ENCODE measurements at regions not wholly inside any gene's neighbourhood (a gene's known extent, or its start where the extent isn't known, plus 50 kb on each side); places are given as distances from the start of the nearest gene placed in this dataset.

DNA sequence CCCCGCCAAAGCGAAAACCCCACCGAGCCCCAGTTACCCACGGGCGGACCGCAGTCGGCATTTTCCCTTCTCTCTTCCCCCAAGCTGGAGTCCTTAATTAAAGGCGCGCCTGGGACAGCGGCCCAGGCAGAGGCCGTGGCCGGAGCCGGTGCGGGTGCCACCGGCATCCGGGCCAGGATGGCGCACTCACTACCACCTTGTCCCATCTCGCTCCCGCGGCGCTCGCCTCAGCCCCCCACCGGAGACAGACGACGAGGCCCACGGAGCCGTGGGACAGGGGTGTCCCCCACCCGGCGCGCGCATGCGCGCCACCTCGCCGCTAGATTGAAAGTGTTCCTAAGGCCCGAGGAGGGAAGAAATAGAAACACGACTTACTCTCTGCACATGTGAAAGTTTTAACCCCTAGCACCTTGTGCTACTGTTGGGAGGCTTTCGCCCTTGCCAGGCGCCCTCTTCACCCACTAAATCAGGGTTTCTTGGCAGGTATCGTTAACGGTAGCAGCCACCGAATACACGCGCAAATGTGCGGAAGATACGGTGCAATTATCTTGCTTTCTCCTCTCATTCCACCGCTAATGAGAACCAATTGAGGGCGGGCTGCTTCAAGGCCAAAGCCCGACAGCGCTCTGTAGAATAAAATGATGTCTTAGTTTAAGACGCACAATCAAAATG is 64.3 kb upstream of the CCDC160 start:
- peaks cover 4 to 40% of the 10 kb centered on the region in 2 donors for H3K36me3 ChIP-seq (replicated peaks in 1 of 2; ENCODE audit: control insufficient read depth in 2 of 2, insufficient read depth in 2 of 2, low read length in 2 of 2)
- H2AK5ac ChIP-seq (ENCODE audit: low read depth, low read length), result no peak overlapping the region
- no peak overlapping the region for H2AFZ ChIP-seq (ENCODE audit: low read length)
- no peak overlapping the region for H3K23ac ChIP-seq (ENCODE audit: low read depth, low read length, poor library complexity)
- DNase-seq (ENCODE audit: low spot score), result no peak
- no peak overlapping the region for H2BK15ac ChIP-seq (ENCODE audit: low read length)
- peaks cover 0 to 17% of the 10 kb centered on the region in 2 donors for H3K4me1 ChIP-seq (ENCODE audit: control insufficient read depth in 2 of 2, insufficient read depth in 1 of 2, low read depth in 1 of 2, low read length in 2 of 2)
- no peak overlapping the region for H2BK12ac ChIP-seq (ENCODE audit: low read length)
- H4K91ac ChIP-seq (ENCODE audit: low read depth, low read length, poor library complexity), result no peak overlapping the region
- no peak overlapping the region for H4K8ac ChIP-seq (ENCODE audit: low read depth, low read length)
- H3K9ac ChIP-seq (ENCODE audit: low read depth, low read length, poor library complexity), result peak overlapping the region; percentile 85
- H2BK120ac ChIP-seq (ENCODE audit: low read depth, low read length), result no peak overlapping the region
- H3K18ac ChIP-seq (ENCODE audit: low read length), result peak overlapping the region; percentile 89
- peak overlapping the region; percentile 96 for H3K27ac ChIP-seq (replicated peaks; ENCODE audit: low read length)
- H3K4ac ChIP-seq (ENCODE audit: low read length), result no peak overlapping the region
- H3K79me1 ChIP-seq (ENCODE audit: low read depth, low read length), result no peaks in the 10 kb centered on the region
- no peaks in the 10 kb centered on the region for H3K9me3 ChIP-seq (replicated peaks in 1 of 2; ENCODE audit: control insufficient read depth in 2 of 2, insufficient read depth in 1 of 2, low read depth in 1 of 2, low read length in 2 of 2)
- no CpG with 5 or more reads among the region's 51 CpGs for WGBS, 2 donors (ENCODE audit: extremely low coverage in 2 of 2, insufficient read length in 2 of 2, insufficient replicate concordance in 1 of 2)
- H3K14ac ChIP-seq (ENCODE audit: low read length), result no peak overlapping the region
- peak overlapping the region; percentile 92 to 99 for H3K4me3 ChIP-seq (ENCODE audit: low read length in 2 of 2)
- no peaks in the 10 kb centered on the region for H3K27me3 ChIP-seq (ENCODE audit: control insufficient read depth in 3 of 3, insufficient read depth in 3 of 3, low read depth in 1 of 3, low read length in 3 of 3)
- H2BK5ac ChIP-seq (ENCODE audit: low read length), result peak overlapping the region; percentile 93
- H3K4me2 ChIP-seq (ENCODE audit: insufficient read depth, low read length, poor library complexity, severe bottlenecking), result peak overlapping the region; percentile 37

DNA sequence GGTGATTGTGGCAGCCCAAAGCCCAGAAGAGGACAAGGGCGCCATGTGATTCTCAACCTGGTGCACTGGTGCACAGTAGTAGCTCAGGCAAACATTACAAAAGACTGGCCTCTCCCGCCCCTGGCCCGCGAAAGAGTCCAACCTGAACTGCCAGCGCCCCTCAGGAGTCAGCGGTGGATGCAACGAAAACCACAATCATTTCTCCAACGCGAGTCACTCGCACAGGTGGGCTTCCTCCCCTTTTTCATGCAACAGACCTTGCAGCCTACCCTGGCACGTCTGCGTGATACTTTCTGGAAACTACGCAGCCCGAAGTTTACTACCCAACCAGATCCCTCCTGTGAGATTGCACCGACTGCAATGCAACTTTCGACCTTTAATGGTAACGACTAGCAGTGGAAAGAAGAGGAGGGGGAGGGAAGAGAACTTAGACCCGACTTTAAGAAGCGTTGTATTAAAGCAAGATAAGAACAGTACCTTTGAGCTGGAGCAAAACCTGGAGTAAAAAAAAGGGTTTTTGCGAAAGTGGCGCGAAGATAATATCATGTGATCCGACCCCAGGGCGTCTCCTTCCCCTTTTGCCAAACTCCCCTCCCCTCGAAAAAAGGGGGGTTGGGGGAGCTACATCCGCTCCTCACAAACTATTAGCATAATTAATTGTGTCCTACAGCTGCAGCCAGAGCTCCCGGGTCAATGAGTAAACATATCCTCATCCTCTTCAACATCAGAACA is 63.3 kb upstream of the CCDC160 start:
- Histone ChIP-seq H3K27ac (replicated peaks; ENCODE audit: low read length) (peak overlapping the region; percentile 96), H3K9ac (ENCODE audit: low read depth, low read length, poor library complexity) (peak overlapping the region; percentile 75), H4K91ac (ENCODE audit: low read depth, low read length, poor library complexity) (peak overlapping the region; percentile 94), H3K79me1 (ENCODE audit: low read depth, low read length) (no peaks in the 10 kb centered on the region), H3K4ac (ENCODE audit: low read length) (no peak overlapping the region), H3K9me3 (replicated peaks in 1 of 2; ENCODE audit: control insufficient read depth in 2 of 2, insufficient read depth in 1 of 2, low read depth in 1 of 2, low read length in 2 of 2) (no peaks in the 10 kb centered on the region), H2BK5ac (ENCODE audit: low read length) (peak overlapping the region; percentile 91), H3K4me3 (ENCODE audit: low read length in 2 of 2) (peak overlapping the region; percentile 92 to 99), H2BK15ac (ENCODE audit: low read length) (no peak overlapping the region), H3K23ac (ENCODE audit: low read depth, low read length, poor library complexity) (no peak overlapping the region), H3K27me3 (ENCODE audit: control insufficient read depth in 3 of 3, insufficient read depth in 3 of 3, low read depth in 1 of 3, low read length in 3 of 3) (no peaks in the 10 kb centered on the region), H2BK12ac (ENCODE audit: low read length) (peak overlapping the region; percentile 63), H2AK5ac (ENCODE audit: low read depth, low read length) (peak overlapping the region; percentile 13), H2BK120ac (ENCODE audit: low read depth, low read length) (no peak overlapping the region), H3K4me1 (ENCODE audit: control insufficient read depth in 2 of 2, insufficient read depth in 1 of 2, low read depth in 1 of 2, low read length in 2 of 2) (peaks cover 0 to 20% of the 10 kb centered on the region in 2 donors), H3K14ac (ENCODE audit: low read length) (no peak overlapping the region), H3K36me3 (replicated peaks in 1 of 2; ENCODE audit: control insufficient read depth in 2 of 2, insufficient read depth in 2 of 2, low read length in 2 of 2) (peaks cover 4 to 30% of the 10 kb centered on the region in 2 donors), H4K8ac (ENCODE audit: low read depth, low read length) (no peak overlapping the region), H3K18ac (ENCODE audit: low read length) (peak overlapping the region; percentile 86), H3K4me2 (ENCODE audit: insufficient read depth, low read length, poor library complexity, severe bottlenecking) (peak overlapping the region; percentile 18), H2AFZ (ENCODE audit: low read length) (peak overlapping the region; percentile 42)
- no peak for DNase-seq (ENCODE audit: low spot score)
- no CpG with 5 or more reads among the region's 27 CpGs for WGBS, 2 donors (ENCODE audit: extremely low coverage in 2 of 2, insufficient read length in 2 of 2, insufficient replicate concordance in 1 of 2)

DNA sequence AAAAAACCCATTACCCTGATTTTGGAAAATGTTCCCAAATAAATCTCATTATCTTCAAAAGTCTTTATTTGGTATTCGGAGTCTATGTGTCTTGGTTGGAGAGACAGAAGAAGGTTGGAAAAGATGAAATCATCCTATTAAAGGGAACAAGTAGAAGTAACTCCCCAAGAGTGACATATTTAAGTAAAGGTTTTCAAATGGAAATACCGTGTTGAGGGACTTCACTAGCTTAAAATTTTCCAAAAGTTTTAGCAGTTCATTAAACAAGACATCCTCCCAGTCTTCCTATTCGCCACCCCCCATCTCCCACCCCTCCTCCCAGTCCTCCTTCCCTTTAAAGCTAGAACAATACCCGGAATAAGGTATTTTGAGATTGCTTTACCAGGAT is 62.7 kb upstream of the CCDC160 start:
- Histone ChIP-seq H3K4me1 (ENCODE audit: control insufficient read depth in 2 of 2, insufficient read depth in 1 of 2, low read depth in 1 of 2, low read length in 2 of 2) (peaks cover 0 to 20% of the 10 kb centered on the region in 2 donors), H2AK5ac (ENCODE audit: low read depth, low read length) (no peak overlapping the region), H3K9ac (ENCODE audit: low read depth, low read length, poor library complexity) (no peak overlapping the region), H3K14ac (ENCODE audit: low read length) (no peak overlapping the region), H3K27ac (replicated peaks; ENCODE audit: low read length) (peak overlapping the region; percentile 96), H3K79me1 (ENCODE audit: low read depth, low read length) (no peaks in the 10 kb centered on the region), H2BK12ac (ENCODE audit: low read length) (no peak overlapping the region), H2AFZ (ENCODE audit: low read length) (no peak overlapping the region), H3K27me3 (ENCODE audit: control insufficient read depth in 3 of 3, insufficient read depth in 3 of 3, low read depth in 1 of 3, low read length in 3 of 3) (no peaks in the 10 kb centered on the region), H2BK120ac (ENCODE audit: low read depth, low read length) (no peak overlapping the region), H3K23ac (ENCODE audit: low read depth, low read length, poor library complexity) (no peak overlapping the region), H3K36me3 (replicated peaks in 1 of 2; ENCODE audit: control insufficient read depth in 2 of 2, insufficient read depth in 2 of 2, low read length in 2 of 2) (peaks cover 4 to 25% of the 10 kb centered on the region in 2 donors), H4K8ac (ENCODE audit: low read depth, low read length) (no peak overlapping the region), H3K4me3 (ENCODE audit: low read length in 2 of 2) (peak overlapping the region in 1 of 2 donors; percentile 92), H3K4me2 (ENCODE audit: insufficient read depth, low read length, poor library complexity, severe bottlenecking) (no peak overlapping the region), H3K4ac (ENCODE audit: low read length) (no peak overlapping the region), H3K9me3 (replicated peaks in 1 of 2; ENCODE audit: control insufficient read depth in 2 of 2, insufficient read depth in 1 of 2, low read depth in 1 of 2, low read length in 2 of 2) (no peaks in the 10 kb centered on the region), H2BK15ac (ENCODE audit: low read length) (no peak overlapping the region), H2BK5ac (ENCODE audit: low read length) (no peak overlapping the region), H3K18ac (ENCODE audit: low read length) (no peak overlapping the region), H4K91ac (ENCODE audit: low read depth, low read length, poor library complexity) (no peak overlapping the region)
- no peak for DNase-seq (ENCODE audit: low spot score)
- WGBS, 2 donors (ENCODE audit: extremely low coverage in 2 of 2, insufficient read length in 2 of 2, insufficient replicate concordance in 1 of 2), result no CpG with 5 or more reads among the region's 4 CpGs

DNA sequence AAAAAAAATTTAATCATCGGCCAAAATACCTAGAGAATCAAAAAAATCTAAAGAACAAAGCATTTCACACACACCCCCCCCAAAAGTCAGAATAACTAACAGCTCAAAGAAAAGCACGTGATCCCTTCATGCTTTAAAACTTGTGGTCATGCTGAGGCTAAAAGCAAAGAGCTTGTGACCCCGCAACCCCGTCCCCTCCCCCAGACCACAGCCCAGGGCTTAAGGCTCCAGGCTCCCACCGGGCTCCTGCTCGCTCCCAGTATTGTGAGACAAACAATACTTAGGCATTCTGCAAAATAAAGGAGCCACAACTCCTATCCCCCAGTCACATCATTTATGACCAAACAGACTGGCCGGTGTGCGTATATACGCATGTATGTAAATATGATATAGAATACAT is 62.1 kb upstream of the CCDC160 start:
- Histone ChIP-seq H3K23ac (ENCODE audit: low read depth, low read length, poor library complexity) (no peak overlapping the region), H2BK12ac (ENCODE audit: low read length) (no peak overlapping the region), H3K4me1 (ENCODE audit: control insufficient read depth in 2 of 2, insufficient read depth in 1 of 2, low read depth in 1 of 2, low read length in 2 of 2) (peaks cover 2 to 20% of the 10 kb centered on the region in 2 donors), H3K4me2 (ENCODE audit: insufficient read depth, low read length, poor library complexity, severe bottlenecking) (no peak overlapping the region), H3K4me3 (ENCODE audit: low read length in 2 of 2) (peak overlapping the region in 1 of 2 donors; percentile 24), H2AK5ac (ENCODE audit: low read depth, low read length) (no peak overlapping the region), H2BK15ac (ENCODE audit: low read length) (no peak overlapping the region), H3K27me3 (ENCODE audit: control insufficient read depth in 3 of 3, insufficient read depth in 3 of 3, low read depth in 1 of 3, low read length in 3 of 3) (no peaks in the 10 kb centered on the region), H2AFZ (ENCODE audit: low read length) (no peak overlapping the region), H2BK120ac (ENCODE audit: low read depth, low read length) (no peak overlapping the region), H3K18ac (ENCODE audit: low read length) (no peak overlapping the region), H4K8ac (ENCODE audit: low read depth, low read length) (no peak overlapping the region), H3K79me1 (ENCODE audit: low read depth, low read length) (no peaks in the 10 kb centered on the region), H3K36me3 (replicated peaks in 1 of 2; ENCODE audit: control insufficient read depth in 2 of 2, insufficient read depth in 2 of 2, low read length in 2 of 2) (peaks cover 2 to 19% of the 10 kb centered on the region in 2 donors), H3K14ac (ENCODE audit: low read length) (no peak overlapping the region), H4K91ac (ENCODE audit: low read depth, low read length, poor library complexity) (no peak overlapping the region), H3K27ac (replicated peaks; ENCODE audit: low read length) (peak overlapping the region; percentile 90), H3K9me3 (replicated peaks in 1 of 2; ENCODE audit: control insufficient read depth in 2 of 2, insufficient read depth in 1 of 2, low read depth in 1 of 2, low read length in 2 of 2) (no peaks in the 10 kb centered on the region), H3K9ac (ENCODE audit: low read depth, low read length, poor library complexity) (no peak overlapping the region), H3K4ac (ENCODE audit: low read length) (no peak overlapping the region), H2BK5ac (ENCODE audit: low read length) (no peak overlapping the region)
- WGBS, 2 donors (ENCODE audit: extremely low coverage in 2 of 2, insufficient read length in 2 of 2, insufficient replicate concordance in 1 of 2), result no CpG with 5 or more reads among the region's 9 CpGs
- DNase-seq (ENCODE audit: low spot score), result peak; percentile 61

All from neuronal stem cell (in vitro differentiated cells).